Stimulated activated naive CD4-positive, alpha-beta T cell treated with Interleukin-2 at 50 U/mL for 16 hours (primary cell): ENCODE measurements at regions not wholly inside any gene's neighbourhood (a gene's known extent, or its start where the extent isn't known, plus 50 kb on each side); places are given as distances from the start of the nearest gene placed in this dataset.

Experiments used
- DNase-seq: peaks from one replicate; lab custom pipeline; 2025; lab: John Stamatoyannopoulos, UW

DNA sequence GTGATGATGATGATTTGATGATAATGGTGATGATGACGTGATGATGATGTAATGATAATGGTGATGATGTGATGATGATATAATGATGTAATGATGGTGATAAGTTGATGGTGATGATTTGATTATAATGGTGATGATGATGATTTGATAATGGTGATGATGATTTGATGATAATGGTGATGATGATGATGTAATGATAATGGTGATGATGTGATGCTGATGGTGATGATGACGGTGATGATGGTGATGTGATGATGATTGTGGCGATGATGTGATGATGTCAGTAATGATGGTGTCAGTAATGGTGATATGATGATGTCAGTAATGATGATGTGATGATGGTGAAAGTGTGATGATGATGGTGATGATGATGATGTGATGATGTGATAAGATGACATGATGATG lies 613.4 kb downstream of the AACS start:
- DNase-seq, result no peak

DNA sequence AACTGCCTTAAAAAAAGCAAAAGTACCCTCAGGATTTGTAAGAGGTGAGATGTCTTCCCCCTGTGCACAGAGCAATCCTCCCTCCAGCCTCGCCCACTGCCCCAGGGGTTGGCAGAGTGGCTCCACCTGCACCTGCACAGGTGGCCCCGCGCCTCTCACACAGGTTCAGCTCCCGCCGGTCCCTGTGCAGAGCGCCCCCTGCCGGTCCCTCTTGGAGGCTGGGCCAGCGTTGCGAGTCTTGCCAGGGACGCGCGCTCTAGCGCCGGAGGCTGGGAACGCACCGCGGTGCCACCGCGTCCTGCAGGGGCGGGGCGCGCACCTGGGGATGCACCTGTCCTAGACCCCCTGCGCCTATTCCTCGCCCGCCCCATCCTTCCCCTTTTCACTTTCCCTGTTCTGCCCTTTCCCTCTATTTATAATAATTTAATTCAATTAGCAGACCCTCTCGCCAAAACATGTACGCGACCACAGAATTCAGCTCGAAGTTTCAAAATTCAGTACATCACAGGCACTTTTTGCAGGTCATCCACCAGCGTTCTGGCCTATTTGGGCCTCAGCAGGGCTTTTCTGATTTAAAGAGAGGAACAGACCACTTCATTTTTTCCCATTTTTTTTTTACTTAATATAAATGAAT lies 618.6 kb downstream of the AACS start:
- DNase-seq, result no peak

DNA sequence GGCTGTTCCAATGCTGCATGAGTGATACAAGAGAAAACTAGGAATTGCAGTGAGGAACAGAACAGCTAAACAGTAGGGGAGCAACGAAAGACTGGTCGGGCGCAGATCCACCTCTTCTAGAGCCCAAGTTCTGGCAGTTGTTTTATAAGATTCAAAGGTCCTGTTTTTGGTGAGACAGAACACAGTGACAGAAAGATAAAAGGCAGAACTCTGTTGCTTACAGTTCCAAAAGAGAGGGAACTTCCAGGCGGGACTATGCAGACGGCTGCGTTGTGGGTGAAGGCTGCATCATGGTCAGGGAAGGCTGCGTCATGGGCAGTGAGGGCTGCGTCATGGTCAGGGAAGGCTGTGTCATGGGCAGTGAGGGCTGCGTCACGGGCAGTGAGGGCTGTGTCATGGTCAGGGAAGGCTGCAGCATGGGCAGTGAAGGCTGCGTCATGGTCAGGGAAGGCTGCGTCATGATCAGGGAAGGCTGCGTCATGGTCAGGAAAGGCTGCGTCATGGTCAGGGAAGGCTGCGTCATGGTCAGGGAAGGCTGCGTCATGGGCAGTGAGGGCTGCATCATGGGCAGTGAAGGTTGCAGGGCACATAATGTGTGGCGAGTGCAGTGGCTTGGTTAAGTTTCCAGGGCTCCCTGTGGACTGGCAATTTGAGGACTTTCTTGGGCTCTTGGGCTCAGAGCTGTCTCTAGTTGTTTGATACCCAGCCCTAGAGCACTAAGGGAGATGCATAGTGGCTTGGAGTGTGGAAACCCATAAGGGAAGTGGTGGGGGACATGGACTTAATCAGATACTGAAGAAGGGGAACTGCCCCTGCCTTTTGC lies 619.9 kb downstream of the AACS start:
- DNase-seq, result no peak

DNA sequence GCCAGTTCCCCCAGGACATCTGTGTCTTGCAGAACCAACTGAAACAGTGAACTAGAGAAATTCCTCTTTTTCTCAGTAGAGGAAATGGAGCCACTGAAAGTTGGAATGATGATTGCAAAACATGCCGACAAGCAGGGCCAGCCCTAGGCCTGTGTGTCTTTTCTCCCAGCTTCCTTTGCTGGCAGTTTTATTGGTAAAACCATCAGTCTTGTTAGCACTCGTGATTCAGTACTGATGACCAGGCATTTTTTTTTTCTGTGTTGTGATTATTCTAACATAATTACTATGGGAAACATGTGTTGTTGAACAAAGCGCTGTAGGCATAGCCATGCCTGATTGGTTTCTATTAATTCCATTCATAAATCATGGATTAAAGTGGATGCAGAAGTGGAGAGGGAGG lies 620.7 kb downstream of the AACS start:
- no peak for DNase-seq

DNA sequence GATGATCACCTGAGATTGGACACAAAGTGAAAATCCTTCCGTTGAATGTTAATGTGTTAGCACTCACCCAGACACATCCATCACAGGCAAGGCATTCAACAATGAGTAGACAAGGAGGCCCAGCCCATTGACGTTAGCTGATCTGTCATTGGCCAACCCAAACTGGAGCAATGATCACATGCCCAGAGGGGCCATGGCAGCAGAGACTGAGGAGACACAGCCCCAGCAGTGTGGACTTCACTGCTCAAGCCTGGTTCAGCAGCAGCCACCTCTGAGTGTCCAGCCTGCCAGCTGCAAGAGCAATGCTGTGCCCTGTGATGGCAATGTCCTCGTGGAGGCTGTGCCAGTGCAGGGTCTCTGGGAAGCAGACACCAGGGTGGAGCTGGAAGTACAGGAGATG lies 622.2 kb downstream of the AACS start:
- no peak for DNase-seq

DNA sequence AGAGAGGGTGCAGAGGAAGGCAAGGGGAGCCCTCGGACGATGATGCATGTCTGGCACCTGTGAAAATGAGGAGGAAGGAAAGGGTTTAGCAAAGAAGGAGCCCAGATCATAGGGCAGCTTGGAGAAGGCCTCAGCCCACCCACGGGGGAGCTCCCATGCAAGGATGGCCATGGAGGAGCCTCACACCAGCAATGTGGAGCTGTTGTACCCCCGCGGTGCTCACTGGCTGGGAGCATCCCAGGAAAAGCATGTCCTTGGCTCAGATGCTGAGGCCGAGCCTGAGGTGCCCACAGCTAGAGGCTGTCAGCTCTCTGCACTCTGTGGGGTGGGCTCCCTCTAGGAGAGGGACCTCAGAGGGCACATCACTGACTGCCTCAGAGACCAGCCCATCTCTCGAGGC lies 622.6 kb downstream of the AACS start:
- DNase-seq, result no peak

DNA sequence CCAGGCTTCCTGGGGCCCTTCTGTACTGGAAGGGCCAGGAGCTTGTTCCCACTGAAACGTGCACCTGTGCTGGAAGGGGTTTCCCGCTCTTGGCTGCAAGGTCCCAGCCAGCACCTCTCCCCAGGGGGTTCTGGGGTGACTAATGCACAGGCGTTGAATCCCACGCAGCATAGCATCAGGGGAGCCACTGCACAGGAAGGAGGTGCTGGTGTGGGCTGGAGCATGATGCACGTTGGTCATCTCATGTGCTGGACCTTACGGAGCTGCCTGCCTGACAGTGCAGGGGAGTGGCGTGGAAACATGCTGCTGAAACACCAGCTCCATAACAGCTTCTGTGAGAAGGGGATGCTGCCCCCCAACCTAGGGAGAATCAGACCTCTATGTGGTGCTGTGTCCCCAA lies 623.0 kb downstream of the AACS start:
- DNase-seq, result no peak

DNA sequence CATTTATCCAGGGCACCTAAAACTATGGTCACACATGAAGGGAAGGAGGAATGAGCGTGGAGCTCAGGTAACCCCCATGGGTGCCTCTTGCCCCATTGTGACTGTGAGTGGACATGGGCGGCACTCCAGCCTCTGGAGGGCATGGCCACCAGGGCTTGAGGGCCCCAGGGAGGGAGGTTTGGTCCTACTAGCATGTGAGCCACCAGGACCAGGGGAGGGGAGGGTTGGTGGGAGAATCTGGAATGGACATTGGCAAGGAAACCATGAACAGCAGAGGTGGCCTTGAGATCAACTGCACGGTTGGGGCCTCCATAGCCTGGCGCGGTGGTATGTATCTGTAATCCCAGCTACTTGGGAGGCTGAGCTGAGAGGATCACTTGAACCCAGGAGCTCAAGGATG lies 623.6 kb downstream of the AACS start:
- DNase-seq, result no peak

DNA sequence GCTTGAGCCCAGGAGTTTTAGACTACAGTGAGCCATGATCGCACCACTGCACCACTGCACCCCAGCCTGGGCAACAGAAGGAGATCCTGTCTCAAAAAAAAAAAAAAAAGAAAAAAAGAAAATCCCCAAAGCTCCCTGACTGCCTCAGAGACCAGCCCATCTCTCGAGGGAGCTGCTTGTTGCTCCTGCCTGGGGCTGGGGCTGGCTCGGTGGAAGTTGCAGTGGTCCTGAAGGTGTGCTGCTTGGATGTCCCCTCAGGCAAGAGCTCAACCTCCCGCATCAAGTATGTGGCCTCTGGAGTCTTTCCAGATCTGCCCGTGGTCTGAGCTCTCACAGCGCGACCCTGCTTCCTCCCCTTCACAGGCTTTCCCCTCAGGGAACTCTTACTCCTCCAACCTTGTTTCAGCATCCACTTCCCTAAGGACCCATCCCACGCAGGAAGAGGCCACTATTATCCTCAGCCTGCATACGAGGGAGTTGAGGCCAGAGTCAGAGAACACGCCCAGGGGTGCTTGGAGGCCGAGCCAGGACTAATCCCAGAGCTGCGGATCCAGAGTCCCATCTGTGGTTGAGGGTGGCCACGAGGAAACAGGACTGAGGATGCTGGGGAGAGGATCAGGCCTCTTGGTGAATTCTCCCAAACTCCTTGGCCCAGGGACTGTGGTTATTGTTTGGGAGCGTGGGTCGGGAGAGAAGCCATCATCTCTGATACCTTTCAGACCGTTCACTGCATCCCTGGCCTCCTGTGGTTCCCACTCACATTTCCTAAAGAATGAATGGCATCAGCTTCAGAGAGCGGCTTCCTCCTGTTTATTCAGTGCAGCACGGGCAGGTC lies 624.6 kb downstream of the AACS start:
- DNase-seq, result no peak

DNA sequence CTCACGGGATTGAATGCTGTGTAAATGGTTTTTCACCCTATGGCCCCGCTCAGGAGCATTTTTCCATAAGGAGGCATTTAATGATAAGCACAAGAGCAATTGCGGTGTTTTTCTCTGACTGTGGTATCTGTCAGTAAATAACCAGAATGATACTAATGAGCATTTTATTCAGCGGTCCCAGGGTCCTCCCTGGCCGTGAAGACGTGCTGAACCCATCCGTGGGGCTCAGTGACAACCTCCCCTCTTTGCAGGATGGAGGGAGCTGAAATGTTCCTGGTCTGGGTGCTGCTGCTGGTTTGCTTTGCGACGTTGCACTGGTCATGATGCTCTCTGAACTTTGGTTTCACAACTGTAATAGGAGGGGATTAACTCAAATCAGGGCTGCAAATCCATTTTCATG lies 625.6 kb downstream of the AACS start:
- DNase-seq, result no peak

DNA sequence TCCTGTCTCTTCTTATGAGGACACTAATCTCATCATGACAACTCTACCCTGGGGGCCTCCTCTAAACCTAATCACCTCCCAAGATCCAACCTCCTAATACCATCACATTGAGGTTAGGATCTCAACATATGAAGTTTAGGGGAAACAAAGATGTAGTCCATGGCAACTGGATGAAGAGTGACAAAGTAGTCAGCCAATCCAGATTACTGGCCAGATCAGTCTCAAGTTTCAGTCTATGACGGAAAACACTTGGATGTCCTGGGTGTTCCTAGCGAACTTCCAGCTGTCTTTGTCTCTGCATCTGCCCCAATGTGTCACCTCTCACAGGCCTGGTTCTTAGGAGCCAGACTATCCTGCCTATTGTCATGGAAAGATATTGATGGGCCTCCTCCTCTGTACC lies 630.8 kb downstream of the AACS start:
- no peak for DNase-seq

DNA sequence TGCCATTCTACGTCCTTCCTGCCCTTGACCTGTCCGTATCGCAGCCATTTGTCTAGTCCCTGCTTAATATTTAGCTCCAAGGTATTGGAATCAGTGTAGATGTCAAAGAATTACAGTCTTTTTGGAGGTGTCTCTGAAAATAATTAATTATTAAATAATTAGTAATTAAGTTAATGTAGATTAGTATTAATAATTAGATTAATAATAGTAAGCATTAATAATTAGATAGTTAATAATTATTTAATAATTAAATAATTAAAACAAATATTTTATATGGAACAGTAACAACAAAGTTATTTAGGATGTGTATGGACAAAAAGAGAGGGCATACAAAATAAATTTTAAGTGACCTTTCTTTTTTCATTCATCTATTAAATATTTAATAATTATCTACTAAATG lies 639.6 kb downstream of the AACS start:
- no peak for DNase-seq

DNA sequence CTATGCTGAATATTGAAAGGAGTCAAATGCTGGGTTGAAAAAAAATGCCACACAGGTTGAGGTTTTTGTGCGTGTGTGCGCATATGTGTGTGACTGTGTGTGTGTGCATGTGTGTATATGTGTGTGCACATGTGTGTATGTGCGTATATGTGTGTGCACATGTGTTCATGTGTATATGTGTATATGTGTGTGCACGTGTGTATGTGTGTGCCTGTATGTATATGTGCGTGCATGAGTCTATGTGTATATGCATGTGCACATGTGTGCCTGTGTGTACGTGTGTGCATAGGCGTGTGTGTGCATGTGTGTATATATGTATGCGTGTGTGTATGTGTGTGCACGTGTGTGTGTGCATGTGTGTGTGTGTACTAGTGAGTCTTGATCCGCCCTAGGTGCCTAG lies 655.7 kb downstream of the AACS start:
- no peak for DNase-seq

DNA sequence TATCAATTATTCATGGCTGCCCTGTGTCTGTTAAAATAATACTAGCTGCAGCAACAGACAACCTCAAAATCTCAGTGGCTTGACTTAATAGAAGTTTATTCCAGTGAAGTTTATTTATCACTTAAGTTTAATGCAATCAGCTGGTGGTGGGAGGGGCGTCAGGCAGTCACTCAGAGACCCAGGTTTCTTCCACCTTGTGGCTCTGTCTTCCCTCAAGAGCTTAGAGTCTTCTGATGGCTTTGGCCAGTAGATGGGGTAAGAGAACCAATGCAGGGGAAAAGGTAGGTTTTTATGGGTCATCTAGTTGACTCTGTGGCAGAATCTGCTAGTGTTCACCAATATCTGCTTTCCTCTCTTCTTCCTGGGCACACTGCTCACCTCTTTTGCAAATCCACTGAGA lies 668.9 kb downstream of the AACS start:
- no peak for DNase-seq

DNA sequence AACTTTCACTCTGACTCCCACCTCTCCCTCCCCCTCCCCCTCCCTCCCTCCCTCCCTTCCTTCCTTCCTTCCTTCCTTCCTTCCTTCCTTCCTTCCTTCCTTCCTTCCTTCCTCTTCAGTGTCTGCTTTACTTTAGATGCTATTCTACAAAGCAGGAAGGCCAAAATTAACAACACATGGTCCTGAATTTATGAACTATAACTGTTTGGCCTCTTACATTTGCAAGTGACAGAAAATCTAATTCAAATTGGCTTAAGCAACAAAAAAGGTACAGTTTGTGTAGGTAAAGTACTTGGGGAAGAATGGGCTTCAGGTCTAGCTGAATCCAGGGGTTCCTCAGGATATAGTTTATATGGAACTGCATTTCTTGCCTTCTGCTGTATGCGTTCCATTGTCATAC lies 673.0 kb downstream of the AACS start:
- no peak for DNase-seq

DNA sequence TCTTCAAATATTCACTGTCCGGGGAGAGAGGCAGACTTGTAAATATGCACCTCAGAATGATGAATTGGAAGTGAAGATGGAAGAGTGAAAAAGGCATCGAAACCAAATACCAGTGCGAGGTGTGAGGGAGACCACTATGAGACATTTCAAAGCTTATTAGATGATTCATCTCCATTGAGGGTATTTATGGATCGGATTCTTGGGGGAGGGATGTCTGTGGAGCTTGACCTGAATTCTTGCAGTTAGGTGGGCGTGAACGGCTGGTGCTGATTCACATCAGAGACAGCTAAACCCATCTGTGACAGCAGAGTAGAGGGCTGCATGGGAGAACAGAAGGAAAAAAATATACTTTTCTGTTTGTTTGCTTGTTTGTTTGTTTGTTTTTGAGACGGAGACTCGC lies 677.2 kb downstream of the AACS start:
- DNase-seq, result no peak

DNA sequence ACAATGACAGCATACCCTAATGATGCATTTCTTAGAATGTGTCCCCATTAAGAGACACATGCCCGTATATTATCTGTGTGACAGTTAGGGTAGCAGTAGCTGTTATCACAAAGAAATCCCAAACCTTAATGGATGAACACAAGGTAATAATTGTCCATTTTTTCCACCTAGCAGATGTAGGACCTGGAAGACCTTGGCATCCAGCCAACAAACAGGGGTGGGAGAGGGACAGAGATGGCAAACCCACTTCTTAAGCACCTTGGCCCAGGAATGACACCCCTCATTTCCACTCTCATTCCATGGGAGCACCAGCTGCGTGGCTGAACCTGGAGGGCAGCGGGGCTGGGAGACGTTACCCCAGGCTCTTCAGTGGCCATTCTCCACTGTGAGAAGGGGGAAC lies 679.0 kb downstream of the AACS start:
- no peak for DNase-seq

DNA sequence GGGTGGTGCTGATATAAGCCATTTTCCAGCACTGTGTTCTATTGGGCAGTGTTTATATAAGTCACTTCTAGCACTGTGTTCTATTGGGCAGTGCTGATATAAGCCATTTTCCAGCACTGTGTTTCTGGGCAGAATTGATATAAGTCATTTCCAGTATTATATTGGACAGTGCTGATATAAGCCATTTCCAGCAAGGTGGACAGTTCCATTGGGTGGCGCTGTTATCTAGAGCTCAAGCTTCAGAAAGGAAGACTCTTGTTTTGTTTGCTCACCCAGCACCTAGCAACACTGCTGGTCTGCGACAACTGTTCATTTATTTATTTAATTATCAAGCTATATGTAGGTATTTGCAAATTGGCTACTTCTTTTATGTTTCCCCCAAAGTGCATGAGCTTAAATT lies 690.3 kb downstream of the AACS start:
- no peak for DNase-seq

DNA sequence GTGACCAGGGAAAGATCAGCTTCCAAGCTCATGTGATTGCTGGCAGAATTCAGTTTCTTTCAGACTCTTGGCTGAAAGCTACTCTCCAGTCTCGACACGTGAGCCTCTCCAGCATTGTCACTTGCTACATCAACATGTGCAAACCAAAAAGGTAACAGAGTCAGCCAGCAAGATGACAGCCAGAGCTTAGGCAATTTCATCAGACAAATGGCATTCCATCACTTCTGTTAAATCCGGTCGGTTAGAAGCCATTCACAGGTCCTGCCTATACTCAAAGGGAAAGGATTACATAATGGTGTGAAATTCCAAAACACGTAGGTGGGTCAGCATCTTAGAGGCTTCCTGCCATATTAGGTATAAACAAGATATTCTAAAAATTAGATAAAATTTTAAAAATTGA lies 700.9 kb downstream of the AACS start:
- no peak for DNase-seq

DNA sequence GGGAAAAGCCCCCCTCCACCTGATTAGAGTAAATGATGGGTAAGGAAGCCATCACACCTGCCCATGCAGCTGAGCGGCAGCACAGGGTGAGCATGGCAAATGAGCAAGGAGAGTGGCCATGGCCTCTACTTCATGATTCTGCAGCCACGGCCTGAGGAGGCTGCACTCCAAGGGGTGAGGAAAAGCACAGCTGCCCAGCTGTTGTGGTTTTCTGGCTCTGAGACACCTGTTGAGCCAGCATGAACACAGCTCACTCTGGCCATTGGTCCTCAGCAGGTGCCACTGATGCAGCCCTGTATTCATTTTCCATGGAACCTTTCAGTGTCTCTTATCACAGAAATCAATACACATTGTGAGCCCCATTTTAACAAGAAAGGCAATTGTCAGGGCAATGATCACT lies 707.2 kb downstream of the AACS start:
- DNase-seq, result no peak

DNA sequence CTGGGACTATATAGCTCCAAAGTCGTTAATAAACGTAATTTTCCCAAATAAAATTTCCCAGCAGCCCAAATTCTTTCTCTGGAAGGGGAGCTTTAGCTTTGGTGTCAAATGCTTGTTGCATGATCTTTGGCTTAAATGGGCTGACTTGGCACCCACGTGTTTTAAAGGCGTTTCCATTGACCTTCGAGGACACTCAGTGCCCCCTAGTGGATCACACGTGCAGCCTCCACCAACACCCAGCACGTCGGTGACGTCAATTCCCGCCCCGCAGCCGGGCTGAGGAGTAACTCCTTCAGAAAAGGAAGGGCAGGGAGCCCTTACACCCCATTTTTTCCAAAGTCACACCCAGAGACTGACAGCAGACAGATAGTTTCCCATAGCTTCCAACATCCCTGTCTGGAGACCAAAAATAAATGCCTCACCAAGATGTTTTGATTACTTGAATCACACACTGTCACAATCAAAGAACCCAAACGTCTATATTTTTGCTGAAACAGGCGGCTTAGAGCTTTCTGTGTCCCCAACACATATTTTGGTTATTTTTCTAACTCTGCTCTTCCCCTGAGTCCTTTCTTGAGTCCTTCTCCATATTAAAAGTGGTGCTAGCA lies 707.9 kb downstream of the AACS start:
- DNase-seq, result no peak

DNA sequence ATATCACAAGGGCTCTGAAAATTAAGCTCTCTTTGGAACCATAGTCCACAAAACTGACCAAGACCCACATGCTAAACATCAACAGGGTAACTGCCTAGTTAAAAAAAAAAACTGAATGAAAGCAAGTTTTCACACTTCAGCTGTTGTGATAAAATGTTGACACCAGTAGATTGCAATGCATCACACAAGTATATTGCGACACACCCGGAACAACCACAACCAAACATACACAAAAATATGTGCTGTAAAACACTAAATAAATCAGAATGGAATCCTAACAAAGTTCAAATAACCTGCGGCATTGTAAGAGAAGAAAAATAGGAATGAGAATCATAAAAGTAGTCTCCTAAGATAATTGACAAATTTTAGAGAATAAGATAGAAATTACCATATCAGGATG lies 710.3 kb downstream of the AACS start:
- DNase-seq, result no peak

DNA sequence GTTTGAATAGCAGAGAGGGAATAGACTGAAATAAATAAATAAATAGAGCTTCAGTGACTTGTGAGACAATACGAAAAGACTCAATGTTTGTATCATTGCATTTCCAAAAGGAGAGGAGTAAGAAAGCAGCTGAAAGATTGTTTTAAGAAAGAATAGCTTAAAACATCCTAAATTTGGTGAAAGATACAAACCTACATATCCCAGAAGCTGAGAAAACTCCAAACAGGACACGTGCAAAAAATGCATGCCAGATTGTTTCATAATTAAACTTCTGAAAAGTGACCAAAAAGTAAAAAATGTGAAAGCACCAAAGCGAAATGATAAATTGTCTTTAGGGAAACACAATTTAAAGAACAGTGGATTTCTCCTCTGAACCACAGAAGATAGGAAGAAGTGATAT lies 711.0 kb downstream of the AACS start:
- no peak for DNase-seq
